ENCODE measurements at regions not wholly inside any gene's neighbourhood (a gene's known extent, or its start where the extent isn't known, plus 50 kb on each side); places are given as distances from the start of the nearest gene placed in this dataset.

DNA sequence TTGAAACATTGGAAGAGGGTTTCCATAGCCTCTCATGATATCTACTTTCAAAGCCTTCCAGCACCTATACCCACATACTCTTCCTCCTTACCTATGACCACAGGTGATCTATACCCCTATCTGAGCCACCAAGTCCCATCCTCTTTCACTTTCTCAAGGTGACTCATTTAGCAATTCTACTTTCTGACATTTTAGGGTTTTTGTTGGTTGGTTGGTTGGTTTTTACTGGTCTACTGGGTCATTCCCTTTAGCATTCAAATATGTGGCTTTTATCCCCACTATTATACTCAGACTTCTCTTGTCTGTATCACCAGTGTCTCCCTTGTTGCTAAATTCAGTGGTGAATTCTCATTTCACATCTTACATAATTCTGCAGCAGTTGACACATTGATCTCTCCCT lies 130.4 kb upstream of the STEAP4 start:
- DNase-seq (ENCODE audit: low spot score): no peak
- in situ Hi-C loops (cut with HindIII; ENCODE audit: extremely low pct_ligation_motif_present, low pct_unique_long_range_greater_than_20kb) (no loop called here), intact Hi-C loops (cut with micrococcal nuclease; ENCODE audit: unreplicated experiment) (no loop called here)
- CTCF ChIA-PET (ENCODE audit: low intra/inter-chr PET ratio, low total read pairs): no interaction called here
- Histone ChIP-seq H2AFZ (ENCODE audit: low read length) (no peak overlapping the region), H3K9ac (ENCODE audit: insufficient read depth, low read depth, low read length) (no peak overlapping the region), H3K36me3 (replicated peaks in 1 of 2; ENCODE audit: control insufficient read depth in 1 of 2, insufficient read depth in 2 of 2, low read length in 2 of 2) (no peaks in the 10 kb centered on the region), H3K79me2 (ENCODE audit: insufficient read depth, low read length) (no peaks in the 10 kb centered on the region), H3K4me1 (ENCODE audit: insufficient read depth, low read length) (no peaks in the 10 kb centered on the region), H3K27ac (ENCODE audit: extremely low read length, insufficient read depth, low read length) (no peak overlapping the region), H3K27me3 (ENCODE audit: control insufficient read depth in 1 of 2, insufficient read depth in 2 of 2, low read length in 2 of 2) (no peaks in the 10 kb centered on the region), H4K20me1 (ENCODE audit: insufficient read depth, low read length) (no peaks in the 10 kb centered on the region), H3K4me3 (replicated peaks in 1 of 3; ENCODE audit: insufficient read depth in 1 of 3, low read depth in 2 of 3, low read length in 3 of 3) (no peak overlapping the region), H3K4me2 (ENCODE audit: low read depth, low read length) (no peak overlapping the region), H3K9me3 (ENCODE audit: low read length) (no peaks in the 10 kb centered on the region)
- no peak for FAIRE-seq
- no TSS peak for BruUV-seq (replicated peaks)
- no peak for TF ChIP-seq DPF2 (CRISPR knock-in tag; IDR thresholded peaks at IDR 0.05; ENCODE audit: borderline replicate concordance, low read depth)
- no peak for TF ChIP-seq ZNF460 (CRISPR knock-in tag; IDR thresholded peaks at IDR 0.05; ENCODE audit: borderline replicate concordance)
- TF ChIP-seq HHEX (CRISPR knock-in tag; IDR thresholded peaks at IDR 0.05): no peak
- TF ChIP-seq ZNF557 (CRISPR knock-in tag; IDR thresholded peaks at IDR 0.05): no peak
- no peak for TF ChIP-seq CREB1 (IDR thresholded peaks at IDR 0.05)
- TF ChIP-seq CREB1 (CRISPR knock-in tag; IDR thresholded peaks at IDR 0.05): no peak
- TF ChIP-seq RBAK (CRISPR knock-in tag; IDR thresholded peaks at IDR 0.05): no peak
- TF ChIP-seq, protein P1, sequence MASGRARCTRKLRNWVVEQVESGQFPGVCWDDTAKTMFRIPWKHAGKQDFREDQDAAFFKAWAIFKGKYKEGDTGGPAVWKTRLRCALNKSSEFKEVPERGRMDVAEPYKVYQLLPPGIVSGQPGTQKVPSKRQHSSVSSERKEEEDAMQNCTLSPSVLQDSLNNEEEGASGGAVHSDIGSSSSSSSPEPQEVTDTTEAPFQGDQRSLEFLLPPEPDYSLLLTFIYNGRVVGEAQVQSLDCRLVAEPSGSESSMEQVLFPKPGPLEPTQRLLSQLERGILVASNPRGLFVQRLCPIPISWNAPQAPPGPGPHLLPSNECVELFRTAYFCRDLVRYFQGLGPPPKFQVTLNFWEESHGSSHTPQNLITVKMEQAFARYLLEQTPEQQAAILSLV (CRISPR knock-in tag; IDR thresholded peaks at IDR 0.05; ENCODE audit: borderline replicate concordance): no peak
- no peak for TF ChIP-seq ESRRA (CRISPR knock-in tag; IDR thresholded peaks at IDR 0.05; ENCODE audit: low read depth)
- no peak for TF ChIP-seq CEBPG (CRISPR knock-in tag; IDR thresholded peaks at IDR 0.05)
- no peak for TF ChIP-seq HOXD1 (CRISPR knock-in tag; IDR thresholded peaks at IDR 0.05)
- TF ChIP-seq, protein P2, sequence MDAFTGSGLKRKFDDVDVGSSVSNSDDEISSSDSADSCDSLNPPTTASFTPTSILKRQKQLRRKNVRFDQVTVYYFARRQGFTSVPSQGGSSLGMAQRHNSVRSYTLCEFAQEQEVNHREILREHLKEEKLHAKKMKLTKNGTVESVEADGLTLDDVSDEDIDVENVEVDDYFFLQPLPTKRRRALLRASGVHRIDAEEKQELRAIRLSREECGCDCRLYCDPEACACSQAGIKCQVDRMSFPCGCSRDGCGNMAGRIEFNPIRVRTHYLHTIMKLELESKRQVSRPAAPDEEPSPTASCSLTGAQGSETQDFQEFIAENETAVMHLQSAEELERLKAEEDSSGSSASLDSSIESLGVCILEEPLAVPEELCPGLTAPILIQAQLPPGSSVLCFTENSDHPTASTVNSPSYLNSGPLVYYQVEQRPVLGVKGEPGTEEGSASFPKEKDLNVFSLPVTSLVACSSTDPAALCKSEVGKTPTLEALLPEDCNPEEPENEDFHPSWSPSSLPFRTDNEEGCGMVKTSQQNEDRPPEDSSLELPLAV (CRISPR knock-in tag; conservative IDR thresholded peaks at IDR 0.05; ENCODE audit: low read depth): no peak
- no peak for TF ChIP-seq EZH2 (conservative IDR thresholded peaks at IDR 0.05; ENCODE audit: low read depth, low read length)
- TF ChIP-seq, protein P3, sequence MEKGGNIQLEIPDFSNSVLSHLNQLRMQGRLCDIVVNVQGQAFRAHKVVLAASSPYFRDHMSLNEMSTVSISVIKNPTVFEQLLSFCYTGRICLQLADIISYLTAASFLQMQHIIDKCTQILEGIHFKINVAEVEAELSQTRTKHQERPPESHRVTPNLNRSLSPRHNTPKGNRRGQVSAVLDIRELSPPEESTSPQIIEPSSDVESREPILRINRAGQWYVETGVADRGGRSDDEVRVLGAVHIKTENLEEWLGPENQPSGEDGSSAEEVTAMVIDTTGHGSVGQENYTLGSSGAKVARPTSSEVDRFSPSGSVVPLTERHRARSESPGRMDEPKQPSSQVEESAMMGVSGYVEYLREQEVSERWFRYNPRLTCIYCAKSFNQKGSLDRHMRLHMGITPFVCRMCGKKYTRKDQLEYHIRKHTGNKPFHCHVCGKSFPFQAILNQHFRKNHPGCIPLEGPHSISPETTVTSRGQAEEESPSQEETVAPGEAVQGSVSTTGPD (CRISPR knock-in tag; IDR thresholded peaks at IDR 0.05): no peak
- TF ChIP-seq, protein P4, sequence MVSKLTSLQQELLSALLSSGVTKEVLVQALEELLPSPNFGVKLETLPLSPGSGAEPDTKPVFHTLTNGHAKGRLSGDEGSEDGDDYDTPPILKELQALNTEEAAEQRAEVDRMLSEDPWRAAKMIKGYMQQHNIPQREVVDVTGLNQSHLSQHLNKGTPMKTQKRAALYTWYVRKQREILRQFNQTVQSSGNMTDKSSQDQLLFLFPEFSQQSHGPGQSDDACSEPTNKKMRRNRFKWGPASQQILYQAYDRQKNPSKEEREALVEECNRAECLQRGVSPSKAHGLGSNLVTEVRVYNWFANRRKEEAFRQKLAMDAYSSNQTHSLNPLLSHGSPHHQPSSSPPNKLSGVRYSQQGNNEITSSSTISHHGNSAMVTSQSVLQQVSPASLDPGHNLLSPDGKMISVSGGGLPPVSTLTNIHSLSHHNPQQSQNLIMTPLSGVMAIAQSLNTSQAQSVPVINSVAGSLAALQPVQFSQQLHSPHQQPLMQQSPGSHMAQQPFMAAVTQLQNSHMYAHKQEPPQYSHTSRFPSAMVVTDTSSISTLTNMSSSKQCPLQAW (CRISPR knock-in tag; IDR thresholded peaks at IDR 0.05): no peak
- TF ChIP-seq ARNT2 (CRISPR knock-in tag; IDR thresholded peaks at IDR 0.05; ENCODE audit: low read depth): no peak
- TF ChIP-seq ZNF274 (CRISPR knock-in tag; IDR thresholded peaks at IDR 0.05): no peak
- no peak for TF ChIP-seq ZNF773 (CRISPR knock-in tag; IDR thresholded peaks at IDR 0.05; ENCODE audit: borderline replicate concordance)
- ATAC-seq: no peak
- POLR2A ChIA-PET: no interaction called here
